ENCODE measurements at regions not wholly inside any gene's neighbourhood (a gene's known extent, or its start where the extent isn't known, plus 50 kb on each side); places are given as distances from the start of the nearest gene placed in this dataset.

- TF ChIP-seq EZH2phosphoT487 (IDR thresholded peaks at IDR 0.05; ENCODE audit: insufficient read depth, low read depth) (no peak), EZH2 (IDR thresholded peaks at IDR 0.05; ENCODE audit: insufficient read depth, poor library complexity, severe bottlenecking) (no peak)
These were observed 145.5 kb upstream of the MAP1B start for GRCh38 chr5:71961786-71962185.
